HG03521 (cell line): ENCODE measurements at regions not wholly inside any gene's neighbourhood (a gene's known extent, or its start where the extent isn't known, plus 50 kb on each side); places are given as distances from the start of the nearest gene placed in this dataset.

Experiments used
- ATAC-seq: cut with Tn5 transposase; IDR thresholded peaks from one replicate; pipeline ENCODE4 v1.9.1; 2021; ENCODE audit warnings: mild to moderate bottlenecking, moderate library complexity; ENCODE audit not compliant: unreplicated experiment

DNA sequence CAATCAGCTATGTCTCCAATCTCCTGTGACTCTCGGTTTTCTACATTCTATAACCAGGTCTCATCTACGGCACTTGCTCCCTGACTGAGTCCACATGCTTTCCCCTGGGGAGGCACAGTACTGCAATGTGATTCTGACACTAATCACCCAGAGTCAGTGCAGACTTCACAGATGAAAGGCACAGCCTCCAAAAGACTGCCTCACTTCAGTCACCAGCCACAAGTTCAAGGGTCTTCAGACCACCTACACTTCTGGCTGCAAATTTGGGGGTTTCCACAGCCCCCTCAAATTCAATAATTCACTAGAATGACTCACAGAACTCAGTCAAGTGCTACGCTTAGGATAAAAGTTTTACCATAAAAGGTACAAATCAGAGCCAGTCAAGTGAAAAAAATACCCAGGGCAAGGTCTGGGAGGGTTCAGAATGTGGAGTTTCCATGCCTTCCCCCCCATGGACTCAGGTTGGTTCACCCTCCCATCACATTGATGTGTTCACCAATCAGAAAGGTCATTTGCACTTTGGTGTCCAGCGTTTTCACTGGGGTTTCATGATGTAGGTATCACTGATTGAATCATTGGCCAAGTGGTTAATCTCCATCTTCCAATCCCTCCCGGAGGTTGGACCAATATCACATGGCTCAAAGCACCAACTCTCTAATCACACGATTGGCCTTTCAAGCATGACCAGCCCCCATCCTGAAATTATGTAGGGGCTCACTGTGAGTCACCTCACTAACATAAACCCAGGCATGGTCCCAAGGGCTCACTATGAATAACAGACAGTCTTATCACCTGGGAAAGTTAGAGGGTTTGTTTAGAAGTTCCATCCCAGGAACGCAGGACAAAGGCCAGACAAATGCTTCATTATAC is 182.9 kb upstream of the CAMK1G start:
- ATAC-seq: no peak

GRCh38 chr1:209402697-209403096 is 180.8 kb upstream of the CAMK1G start:
- no peak for ATAC-seq

DNA sequence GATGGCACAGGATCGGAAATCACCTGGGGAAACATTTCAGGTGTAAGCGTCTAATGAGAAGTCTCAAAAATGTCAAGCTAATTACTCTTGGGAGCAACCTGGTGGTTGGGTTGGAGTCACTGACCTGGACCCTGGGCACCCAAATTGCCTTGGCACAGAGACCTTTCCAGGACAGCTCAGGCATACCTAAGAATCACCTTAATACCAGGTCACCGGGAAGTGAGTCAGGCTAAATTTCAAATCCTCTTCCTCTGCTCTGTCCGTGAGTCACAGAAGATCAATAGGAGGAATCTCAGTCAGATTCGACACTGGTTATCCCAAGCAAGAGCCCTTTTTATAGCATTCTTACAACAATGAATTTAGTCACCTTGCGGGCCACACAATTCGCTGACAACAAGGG is 179.6 kb upstream of the CAMK1G start:
- ATAC-seq: no peak

DNA sequence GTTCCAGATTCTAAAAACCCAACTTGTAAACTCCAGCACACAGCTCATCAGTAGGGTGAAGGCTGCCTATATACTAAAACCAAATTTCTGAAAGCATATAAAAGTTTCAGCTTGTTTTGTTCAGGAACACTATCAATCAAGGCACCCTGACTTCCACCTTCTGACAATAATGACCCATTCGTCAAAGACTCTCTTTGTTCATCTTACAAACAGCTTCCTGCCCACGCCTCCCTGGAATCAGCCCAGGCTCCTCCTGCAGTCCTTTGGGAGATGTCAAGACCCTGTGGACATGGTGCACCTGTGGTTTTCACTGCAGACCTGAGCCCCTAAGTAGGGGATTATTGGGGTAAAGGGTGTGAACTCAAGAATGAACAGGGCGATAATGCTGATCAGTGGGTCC is 178.9 kb upstream of the CAMK1G start:
- no peak for ATAC-seq

- ATAC-seq: no peak
Observed at GRCh38 chr1:209405183-209405814, 178.2 kb upstream of the CAMK1G start.

DNA sequence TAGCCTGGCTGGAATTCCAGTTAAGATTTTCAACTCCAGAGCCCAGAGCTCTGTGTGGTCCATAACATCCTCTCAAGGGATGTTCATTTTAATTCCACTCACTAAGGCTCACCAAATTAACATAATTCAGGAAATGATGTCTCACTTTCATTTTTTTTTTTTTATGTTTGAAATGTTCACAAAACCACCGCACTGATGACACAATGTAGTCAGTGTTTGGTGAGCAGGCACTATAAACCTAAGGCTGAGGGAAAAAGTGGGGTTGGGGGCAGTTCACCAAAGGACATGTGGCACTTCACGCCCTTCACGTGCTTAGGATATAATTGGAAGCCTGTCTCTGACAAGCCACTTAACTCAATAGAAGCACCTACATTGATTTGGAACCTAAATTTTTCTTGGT is 177.3 kb upstream of the CAMK1G start:
- no peak for ATAC-seq

GRCh38 chr1:209406595-209406994 is 176.9 kb upstream of the CAMK1G start:
- ATAC-seq: no peak

DNA sequence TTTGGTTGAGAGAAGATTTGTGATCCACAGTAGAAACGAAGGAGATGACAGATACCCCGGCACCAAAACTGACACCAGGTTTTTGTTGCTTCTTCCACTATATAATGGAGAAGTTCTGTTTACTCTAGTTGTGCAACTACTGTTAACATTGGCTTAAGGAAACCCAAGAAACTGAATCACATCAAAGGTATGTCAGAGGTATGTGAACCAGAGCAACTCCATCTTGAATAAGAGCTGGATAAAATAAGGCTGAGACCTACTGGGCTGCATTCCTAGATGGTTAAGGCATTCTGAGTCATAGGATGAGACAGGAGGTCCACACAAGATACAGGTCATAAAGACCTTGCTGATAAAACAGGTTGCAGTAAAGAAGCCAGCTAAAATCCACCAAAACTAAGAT is 173.7 kb upstream of the CAMK1G start:
- ATAC-seq: no peak

GRCh38 chr1:209411491-209411929 is 172.0 kb upstream of the CAMK1G start:
- ATAC-seq: no peak

- ATAC-seq: no peak
Observed at GRCh38 chr1:209412036-209412435, 171.5 kb upstream of the CAMK1G start.

GRCh38 chr1:209412566-209412965 is 170.9 kb upstream of the CAMK1G start:
- ATAC-seq: no peak

DNA sequence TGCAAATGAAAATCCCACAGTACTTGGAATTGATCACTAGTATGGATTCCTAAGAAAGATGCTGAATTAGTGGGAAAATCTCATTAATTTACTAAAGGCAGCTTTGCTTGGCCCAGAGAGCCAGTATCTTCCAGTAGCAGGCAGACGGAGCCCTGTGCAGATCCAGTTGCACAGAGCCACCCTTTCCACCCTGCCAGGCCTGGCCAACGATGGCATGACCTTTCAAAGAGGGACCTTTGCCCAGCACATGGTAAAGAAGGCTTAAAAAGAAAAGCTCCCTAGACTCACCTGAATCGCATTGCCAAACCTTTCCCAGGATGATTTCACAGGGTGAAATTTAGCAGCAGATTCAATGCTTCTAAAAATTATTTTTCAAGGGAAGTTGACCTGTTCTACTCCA is 170.5 kb upstream of the CAMK1G start:
- ATAC-seq: no peak

- ATAC-seq: no peak
Observed at GRCh38 chr1:209414803-209415329, 168.6 kb upstream of the CAMK1G start.

DNA sequence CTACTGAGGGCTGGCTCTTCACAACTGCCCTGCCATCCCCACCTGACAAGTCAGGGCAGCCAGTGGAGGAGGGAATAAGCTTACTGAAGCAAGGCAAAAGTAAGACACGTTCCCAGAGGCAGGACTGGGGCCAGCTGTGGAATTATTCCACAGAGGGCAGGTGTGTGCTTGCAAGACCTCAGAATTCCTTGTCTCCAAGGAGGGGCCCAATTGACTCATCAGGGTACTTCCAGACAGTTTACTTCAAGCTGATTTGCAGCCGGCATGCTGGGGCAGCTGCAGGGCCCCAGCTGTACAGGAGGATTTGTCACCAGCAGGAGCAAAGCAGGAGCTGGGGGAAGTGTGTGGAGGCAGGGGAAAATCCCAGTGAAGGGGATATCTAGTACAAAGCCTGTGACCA is 167.5 kb upstream of the CAMK1G start:
- no peak for ATAC-seq

GRCh38 chr1:209416716-209417115 is 166.8 kb upstream of the CAMK1G start:
- no peak for ATAC-seq

DNA sequence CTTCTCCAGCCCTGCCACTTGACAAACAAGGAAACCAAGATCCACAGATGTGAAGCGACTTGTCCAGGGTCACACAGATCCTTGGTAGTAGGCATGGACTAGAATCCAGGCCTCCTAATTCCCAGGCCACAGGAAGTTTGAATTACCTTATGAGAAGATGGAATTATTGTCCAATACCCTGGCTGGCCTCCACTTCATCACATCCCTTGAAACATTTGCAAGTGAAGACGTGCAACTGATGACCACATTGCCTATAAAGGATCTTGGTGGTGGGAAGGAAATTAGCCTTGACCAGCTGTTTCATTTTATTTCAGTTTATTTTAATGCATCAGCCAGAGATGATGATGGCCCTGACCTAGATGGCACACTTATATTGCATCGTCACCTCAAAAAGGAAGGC is 165.8 kb upstream of the CAMK1G start:
- ATAC-seq: no peak

DNA sequence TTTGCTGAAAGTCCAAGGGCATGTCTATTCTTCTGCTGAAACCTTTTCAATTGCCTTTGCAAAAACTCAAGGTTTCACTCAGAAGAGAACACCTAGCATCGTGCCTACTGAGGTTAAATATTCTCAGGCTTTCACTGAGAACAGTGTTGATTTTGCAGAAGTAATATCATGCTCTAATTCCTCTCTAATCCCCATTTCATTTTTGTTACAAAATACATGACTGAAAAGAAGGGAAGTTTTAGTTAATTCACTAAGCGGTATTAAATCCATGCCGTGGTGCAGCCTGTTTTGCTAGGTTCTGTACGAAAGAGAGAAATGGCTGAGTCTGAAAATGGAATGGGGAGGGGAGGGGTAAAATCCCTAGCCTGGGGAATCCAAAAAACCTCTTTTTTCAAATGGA is 163.2 kb upstream of the CAMK1G start:
- no peak for ATAC-seq

- no peak for ATAC-seq
Observed at GRCh38 chr1:209421186-209421585, 162.3 kb upstream of the CAMK1G start.

DNA sequence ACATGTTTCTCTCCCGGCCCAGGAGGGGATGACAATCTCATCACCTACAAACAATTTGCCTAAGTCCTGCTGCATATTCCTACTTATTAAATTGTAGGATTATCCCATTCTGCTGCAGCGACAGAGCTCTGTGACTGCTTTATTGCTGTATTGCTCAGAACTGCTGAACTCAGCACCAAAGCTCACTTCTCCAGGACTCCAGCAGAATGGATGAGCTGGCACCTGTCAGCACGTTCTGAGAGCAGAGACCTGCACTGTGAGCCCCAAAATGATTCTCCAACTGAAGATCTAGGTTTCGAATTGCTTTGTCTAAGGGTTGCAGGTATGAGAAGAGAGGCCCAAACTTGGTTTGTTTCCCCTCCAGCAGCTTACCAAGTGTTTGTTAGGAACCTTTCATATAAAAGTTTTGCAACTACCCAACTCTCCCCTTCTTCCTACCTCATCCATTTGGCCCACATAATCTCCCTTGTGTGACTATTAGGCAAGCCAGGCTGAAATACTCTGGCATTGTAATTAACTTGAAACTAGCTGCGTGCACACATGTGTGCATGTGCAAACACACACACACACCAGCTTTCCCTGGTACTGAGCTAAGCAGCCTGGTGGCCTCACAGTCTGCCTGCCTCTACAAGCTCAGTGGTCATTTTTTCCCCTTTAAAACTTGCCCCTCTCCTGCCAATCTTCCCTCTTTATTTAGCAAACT is 161.4 kb upstream of the CAMK1G start:
- no peak for ATAC-seq

GRCh38 chr1:209425959-209426358 is 157.6 kb upstream of the CAMK1G start:
- no peak for ATAC-seq

DNA sequence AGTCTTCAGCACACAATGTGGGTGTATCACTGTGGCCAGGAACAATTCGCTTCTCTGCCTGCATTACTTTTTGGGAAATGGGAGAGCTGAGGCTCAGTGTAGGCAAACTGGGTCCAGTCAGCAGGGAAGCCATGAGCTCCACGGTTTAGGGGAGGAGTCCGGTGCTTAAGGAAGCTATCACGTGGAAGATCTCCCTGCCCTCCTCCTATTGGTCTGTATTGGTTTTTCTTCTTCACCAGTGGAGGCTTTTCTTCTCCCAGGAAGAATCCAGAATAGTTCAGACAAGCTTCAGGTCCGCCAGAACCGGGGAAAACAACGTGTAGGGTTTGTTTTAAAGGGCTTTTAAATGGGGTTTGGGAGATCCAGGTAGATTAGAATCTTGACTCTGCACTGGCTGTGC is 156.2 kb upstream of the CAMK1G start:
- ATAC-seq: no peak

GRCh38 chr1:209427811-209428210 is 155.7 kb upstream of the CAMK1G start:
- ATAC-seq: no peak
